Activated CD8-positive, alpha-beta memory T cell treated with anti-CD3 and anti-CD28 coated beads for 1 hour (primary cell): ENCODE measurements at regions not wholly inside any gene's neighbourhood (a gene's known extent, or its start where the extent isn't known, plus 50 kb on each side); places are given as distances from the start of the nearest gene placed in this dataset.

Experiments
- DNase-seq, 2 donors: peaks; one replicate each; pipeline ENCODE4 v3.0.0-alpha.2; 2020; ENCODE audit warnings: low read depth in 1 of 2; ENCODE audit errors: extremely low read depth in 1 of 2

DNA sequence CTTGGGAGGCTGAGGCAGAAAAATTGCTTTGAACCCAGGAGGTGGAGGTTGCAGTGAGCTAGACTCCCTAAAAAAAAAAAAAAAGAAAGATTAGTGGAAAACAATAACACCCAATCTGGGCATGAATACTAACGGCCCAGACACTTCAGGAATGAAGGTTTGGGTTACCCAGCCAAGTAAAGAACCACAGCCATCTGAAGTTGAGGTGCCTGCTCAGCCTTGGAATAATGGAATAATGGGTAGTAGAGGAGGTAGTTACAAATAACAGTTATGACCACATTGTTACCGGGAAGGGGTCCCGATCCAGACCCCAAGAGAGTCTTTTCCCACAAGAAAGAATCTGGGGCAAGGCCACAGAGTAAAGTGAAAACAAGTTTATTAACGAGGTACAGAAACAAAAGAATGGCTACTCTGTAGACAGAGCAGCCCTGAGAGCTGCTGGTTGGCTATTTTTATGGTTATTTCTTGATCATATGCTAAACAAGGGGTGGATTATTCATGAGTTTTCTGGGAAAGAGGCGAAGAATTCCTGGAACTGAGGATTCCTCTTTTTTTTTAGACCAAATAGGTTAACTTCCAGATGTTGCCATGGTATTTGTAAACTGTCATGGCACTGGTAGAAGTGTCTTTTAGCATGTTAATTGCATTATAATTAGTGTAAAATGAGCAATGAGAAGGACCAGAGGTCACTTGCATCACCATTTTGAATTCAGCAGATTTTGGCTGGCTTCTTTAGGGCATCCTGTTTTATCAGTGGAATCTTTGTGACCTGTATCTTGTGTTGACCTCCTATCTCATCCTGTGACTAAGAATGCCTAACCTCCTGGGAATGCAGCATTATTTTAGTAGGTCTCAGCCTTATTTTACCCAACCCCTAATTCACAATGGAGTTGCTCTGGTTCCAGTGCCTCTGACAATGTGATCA is 96.2 kb upstream of the HAAO start:
- DNase-seq = no peak

DNA sequence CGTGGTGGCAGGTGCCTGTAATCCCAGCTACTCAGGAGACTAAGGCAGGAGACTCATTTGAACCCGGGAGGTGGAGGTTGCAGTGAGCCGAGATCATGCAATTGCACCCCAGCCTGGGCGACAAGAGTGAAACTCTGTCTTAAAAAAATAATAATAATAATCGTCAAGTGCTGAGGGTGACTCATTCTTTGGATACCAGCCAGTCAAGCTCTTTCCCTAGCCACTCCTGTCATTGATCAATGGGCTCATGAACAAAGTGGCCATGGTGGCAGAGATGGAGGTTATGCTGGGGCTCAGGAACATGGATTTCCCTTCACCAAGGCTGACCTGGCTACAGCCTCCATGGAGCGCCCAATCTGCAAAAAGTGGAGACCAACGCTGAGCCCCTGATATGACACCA is 94.5 kb upstream of the HAAO start:
- DNase-seq = no peak

DNA sequence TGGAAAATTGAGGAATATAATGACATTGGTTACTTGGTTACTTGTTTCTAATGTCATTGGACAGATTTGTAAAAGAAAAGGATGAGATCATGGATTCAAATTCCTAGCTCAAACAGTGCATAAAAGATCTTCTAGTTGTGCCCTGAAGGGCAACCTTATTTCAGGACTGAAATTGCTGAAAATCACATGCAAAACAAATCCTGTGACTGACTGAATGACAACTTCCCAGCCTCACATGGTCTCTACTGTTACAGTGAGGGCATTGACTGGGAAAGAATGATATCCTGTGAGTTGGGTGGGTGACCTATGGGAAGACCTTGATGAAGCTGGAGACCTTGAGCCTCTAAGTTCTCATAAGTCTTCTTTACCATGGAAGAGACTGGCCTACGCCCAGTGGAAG is 90.4 kb upstream of the HAAO start:
- no peak for DNase-seq

DNA sequence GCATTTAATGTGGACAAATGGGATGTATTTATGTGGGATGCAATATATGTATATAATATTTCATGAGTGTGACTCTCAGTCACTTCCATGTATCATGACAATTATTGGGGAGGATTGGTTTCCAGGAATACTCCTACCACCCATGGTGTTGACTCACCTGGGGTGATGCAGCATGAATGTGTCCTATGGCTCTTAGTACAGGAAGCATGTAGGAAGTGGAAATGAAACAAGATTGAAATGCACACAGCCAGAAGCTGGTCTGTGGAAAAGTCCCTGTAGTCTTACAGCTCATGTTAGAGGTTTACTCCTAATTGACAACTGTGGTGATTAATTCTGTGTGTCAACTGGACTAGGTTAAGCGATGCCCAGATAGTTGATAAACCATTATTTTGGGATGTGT is 89.3 kb upstream of the HAAO start:
- DNase-seq = no peak

DNA sequence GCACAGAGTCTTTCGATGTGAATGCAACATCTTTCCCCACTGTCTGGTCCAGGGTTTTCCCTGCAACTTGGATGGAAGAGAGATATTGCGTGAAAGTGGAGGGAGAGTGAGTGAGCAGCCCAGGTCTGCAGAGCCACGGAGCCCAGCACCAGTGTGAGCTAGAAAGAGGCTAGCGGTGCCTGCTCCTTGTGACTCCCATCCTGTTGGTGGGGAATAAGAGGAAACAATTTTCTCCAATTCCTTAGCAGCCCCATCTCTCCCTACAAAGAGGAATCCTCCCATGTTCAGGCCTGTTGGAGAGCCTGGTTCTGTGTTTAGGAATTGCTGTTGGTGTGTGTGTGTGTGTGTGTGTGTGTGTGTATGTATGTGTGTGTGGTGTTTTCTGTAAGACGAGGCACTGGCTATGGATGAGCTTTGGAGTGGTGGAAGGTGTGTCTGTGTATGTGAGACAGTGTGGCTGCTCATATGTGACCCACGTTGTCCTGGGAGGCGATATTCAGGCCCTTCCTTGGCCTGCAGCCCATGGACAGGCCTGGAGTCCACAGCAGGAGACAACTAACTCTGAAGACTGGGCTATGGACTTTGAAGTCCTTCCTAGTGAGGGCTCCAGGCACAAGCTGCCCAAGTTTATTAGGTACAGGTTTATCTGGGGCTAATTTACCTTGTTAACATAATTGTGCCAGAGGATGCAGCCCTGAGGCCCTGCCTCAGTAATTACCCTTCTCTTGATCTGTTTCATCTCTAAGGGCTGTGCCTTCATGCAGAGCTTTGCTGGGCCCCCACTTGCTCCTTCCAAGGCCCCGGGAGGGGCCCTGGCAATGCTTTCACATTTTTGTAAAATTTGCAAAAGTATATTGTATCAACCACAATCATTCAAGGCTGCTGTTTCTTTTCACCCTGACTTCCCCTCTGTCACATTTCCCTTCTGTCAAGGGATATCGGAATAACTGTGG is 88.6 kb upstream of the HAAO start:
- DNase-seq = no peak

DNA sequence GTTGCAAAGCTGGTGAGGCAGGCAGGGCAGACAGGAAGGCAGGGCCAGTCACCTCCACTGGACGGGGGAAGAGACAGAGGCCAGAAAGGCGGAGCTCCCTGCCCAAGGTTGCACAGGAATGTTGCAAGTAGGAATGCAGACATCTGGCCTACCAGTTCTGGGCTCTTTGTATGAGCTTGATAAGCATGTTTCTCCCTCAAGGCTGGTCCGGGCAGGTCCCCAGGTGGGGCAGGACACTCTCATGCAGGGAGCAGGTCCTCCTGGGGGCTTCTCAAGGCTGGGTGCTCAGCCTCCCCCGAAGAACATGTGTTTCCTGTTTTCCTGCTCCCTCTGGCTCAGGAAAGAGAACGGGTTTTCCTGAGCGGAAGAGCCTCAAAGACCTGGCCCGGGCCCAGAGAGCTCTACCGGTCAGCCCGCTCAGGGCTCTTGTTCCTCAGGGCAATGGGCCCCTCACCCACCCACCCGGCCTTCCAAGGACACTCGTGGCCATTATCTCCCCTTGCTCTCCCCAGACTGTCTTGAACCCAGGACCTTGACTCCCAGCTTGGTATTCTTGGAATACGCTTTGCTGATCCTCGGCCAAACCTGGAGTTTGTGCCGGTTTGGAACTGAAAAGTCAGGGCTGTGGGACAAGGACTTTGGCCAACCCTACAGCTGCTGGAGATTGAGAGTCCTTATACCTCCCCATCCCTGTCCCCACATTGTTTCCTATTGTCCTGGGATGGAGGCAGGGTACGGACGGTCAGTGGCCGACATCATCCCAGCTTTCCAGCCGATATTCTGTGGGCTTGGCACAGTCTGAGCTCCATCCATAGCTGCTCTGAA is 87.7 kb upstream of the HAAO start:
- no peak for DNase-seq

DNA sequence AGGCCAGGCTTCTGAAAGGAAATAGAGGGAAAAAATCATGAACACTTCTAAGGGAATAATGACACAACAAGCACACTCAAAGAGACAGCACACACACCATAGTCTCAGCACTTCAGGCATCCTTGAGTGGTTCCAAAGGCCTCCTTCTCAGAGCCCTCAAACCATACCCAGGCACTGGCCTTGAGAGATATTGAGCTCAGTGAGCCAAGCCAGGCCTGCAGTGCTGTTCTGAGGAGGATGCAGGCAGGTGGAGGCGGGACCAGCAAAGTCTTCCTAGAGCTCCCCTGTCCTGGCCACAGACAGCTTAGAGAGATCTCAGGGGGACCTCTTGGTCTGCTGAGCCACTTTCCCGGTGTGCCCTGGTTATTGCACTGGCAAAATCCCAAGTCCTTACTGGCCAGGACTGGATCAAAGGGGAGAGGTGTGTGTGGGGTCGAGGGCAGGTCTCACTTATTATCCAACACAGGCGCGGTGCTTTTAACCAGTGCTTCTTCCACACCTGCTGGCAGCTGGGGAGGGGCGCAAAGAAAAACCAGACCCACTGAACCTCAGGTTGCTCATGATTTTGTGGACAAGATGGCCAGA is 86.8 kb upstream of the HAAO start:
- no peak for DNase-seq

DNA sequence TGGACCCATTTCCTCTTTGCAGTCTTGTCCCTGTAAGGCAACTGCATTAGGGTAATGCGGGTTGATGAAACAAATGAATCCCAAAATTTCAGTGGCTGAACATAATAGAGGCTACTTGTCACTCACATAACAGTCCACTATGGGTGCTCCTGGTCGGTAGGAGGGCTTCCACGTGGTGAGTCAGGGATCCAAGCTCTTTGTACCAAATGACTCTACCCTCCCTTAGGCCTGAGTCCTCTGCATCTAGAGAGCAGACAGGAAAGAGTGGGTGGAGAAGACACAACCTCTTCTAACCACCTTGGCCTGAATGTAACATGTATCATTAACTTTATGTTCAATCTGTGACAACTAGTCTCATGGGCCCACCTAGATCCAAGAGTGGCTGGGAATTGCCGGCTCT is 86.2 kb upstream of the HAAO start:
- DNase-seq = no peak

DNA sequence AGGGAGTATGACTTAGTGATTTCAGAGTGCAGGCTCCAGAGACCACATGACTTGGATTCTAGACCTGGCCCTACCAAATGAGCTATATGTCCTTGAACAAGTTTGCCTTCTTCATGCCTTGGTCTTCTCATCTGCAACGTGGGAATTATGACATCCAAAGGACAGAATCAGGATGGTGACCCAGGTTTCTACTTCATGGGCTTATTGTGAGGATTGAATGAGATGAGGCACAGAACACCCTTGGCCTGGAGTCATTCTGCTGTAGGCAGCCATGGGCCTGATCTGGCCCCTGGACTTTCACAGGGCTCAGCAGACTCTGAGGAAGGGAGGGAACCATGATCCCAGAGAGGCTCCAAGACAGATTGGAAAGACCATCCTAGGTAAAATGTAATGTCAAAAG is 85.6 kb upstream of the HAAO start:
- no peak for DNase-seq

DNA sequence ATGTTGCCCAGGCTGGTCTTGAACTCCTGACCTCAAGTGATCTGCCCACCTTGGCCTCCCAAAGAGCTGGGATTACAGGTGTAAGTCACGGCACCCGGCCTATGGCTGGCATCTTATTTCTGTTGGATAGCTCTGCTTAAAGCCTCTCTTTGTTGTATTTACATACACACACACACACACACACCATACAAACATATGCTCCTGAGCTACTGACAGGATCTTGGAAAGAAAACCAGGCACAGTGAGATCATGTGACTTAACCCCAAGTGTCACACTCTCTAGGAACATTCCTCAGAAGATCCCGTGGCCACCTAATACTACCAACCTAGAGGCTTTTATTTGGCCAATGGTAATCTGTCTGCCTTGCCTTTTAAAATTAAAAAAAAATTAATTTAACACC is 85.1 kb upstream of the HAAO start:
- DNase-seq = no peak

DNA sequence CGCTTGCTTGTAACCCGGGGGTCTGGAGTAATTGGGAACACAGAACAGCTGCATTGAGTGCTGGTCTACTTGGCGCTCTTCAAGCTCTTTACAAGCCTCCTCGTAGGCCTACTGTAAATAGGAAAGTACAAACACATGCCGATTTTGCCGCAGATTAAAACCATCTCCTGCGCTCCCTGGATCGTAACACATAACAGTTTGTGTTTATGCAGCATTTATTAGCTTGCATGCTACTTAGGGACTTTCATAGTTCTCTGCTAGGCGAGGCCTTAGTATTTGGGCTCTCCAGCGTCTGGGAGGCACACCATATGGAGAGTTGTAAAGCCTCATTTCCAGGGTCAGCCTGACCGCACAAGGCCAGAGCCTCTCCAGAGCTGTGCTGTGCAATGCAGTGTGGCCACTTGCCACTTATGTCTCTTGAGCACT is 84.0 kb upstream of the HAAO start:
- no peak for DNase-seq

DNA sequence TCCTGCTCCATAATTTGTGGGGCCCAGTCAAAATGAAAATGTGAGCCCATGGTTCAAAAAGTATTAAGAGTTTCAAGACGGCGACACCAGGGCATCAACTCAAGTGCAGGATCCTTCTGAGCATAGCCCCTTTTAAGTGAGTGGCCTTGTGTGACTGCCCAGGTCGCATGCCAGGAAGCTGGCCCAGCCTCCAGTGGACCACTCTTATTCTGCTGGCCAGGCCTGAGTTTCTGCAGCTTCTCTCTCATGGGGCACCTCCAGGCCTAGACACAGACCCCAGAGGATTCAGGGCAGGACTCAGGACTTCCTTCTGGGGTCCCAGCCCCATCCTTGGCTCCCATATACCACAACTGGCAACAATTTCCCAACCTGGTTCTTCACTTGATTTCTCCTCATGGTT is 83.5 kb upstream of the HAAO start:
- no peak for DNase-seq

DNA sequence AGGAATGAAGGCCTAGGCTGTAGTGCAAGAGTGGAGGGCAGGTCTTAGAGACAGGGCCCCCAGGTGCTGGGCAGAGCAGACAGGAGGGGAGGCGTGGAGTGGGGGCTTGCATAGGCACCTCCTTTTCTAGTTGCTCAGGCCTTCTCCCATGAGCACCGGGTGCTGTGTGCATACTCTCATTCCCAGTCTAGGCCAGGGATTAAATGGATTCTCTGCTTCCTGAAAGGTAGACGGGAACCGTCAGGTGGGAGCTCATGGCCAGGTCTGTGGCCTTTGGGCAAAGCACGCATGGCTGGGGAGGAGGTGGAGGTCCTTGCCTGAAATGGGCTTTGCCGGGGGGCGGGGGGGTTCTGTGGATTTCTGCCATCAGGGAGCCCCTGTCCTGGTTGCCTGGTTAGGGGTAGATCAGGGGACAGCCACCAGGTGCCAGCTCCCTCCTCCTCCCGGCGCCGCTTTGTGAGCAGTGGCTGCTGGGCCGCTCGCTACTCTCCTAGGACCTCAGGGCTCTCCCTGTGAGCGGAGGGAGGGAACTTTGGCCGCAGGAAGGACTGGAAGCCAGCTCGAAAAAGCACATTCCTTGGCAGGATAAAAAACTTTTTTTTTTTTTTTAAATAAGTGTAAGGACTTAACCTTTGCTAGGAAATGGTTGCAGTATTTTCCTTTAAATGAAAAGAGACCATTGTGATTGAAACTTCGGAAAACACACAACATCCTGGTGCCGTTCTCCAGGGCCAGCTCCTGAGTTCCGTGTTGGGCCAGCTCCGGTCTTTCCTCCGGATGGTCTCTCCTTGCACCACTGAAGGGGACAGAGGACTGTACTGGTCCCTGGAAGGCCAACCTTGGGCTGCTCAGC is 82.8 kb upstream of the HAAO start:
- DNase-seq = no peak

DNA sequence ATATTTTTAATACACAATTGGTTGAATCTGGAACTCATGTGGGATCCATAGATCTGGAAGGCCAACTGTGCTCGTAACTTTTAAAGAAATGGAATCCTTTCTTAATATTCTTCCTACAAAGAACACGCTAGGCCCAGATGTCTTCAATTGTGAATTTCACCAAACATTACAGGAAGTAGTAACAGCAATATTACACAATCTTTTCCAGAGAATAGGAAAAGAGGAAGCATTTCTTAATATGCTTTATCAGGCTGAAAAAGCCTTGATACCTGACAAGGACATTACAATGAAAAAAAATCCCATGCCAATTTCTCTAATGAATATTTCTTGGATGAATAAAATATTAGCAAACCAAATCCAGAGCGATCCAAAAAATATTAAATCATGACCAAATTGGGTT is 80.3 kb upstream of the HAAO start:
- no peak for DNase-seq

DNA sequence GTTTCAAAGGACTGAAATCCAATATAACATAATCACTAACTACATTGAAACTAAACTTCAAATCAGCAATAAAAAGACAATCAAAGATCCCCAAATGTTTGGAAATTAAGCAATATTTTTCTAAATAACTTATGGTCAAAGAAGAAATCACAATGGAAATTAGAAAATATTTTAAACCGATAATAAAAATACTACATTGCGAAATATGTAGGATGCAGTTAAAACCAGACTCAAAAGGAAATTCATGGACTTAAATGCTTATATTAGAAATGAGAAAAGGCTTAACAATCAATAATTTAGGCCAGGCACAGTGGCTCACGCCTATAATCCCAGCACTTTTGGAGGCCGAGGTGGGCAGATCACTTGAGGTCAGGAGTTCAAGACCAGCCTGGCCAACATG is 79.0 kb upstream of the HAAO start:
- no peak for DNase-seq

DNA sequence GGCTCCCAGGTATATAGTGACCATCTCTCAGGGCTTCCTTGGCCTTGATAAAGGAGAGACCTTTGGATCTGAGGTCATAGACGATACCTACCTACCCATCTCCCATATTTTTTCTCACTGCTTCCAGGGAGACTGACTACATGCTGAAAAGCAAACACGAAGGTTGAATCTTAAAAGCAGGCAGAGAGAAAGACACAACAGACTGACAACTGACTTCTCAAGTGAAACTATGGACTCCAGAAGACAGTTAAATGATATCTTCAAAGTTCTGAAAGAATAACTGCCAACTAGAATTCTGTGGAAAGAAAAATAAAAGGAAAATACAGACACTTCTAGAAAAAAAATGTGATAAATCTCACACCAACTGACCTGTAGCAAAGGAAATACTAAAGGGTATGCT is 76.5 kb upstream of the HAAO start:
- no peak for DNase-seq

DNA sequence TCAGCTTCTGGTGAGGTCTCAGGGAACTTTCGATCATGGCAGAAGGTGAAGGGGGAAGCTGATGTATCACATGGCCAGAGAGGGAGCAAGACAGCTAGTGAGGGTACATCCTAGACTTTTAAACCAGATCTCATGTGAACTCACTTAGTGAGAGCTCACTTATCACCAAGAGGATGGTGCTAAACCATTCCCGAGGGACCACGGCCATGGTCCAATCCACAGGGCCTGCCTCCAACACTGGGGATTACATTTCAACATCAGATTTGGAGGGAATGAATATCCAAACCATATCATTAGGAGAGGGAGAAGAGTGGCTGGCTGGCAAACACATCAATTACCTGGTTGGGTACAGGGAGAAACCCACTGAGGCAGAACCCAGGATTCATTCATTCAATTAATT is 75.7 kb upstream of the HAAO start:
- DNase-seq = no peak

DNA sequence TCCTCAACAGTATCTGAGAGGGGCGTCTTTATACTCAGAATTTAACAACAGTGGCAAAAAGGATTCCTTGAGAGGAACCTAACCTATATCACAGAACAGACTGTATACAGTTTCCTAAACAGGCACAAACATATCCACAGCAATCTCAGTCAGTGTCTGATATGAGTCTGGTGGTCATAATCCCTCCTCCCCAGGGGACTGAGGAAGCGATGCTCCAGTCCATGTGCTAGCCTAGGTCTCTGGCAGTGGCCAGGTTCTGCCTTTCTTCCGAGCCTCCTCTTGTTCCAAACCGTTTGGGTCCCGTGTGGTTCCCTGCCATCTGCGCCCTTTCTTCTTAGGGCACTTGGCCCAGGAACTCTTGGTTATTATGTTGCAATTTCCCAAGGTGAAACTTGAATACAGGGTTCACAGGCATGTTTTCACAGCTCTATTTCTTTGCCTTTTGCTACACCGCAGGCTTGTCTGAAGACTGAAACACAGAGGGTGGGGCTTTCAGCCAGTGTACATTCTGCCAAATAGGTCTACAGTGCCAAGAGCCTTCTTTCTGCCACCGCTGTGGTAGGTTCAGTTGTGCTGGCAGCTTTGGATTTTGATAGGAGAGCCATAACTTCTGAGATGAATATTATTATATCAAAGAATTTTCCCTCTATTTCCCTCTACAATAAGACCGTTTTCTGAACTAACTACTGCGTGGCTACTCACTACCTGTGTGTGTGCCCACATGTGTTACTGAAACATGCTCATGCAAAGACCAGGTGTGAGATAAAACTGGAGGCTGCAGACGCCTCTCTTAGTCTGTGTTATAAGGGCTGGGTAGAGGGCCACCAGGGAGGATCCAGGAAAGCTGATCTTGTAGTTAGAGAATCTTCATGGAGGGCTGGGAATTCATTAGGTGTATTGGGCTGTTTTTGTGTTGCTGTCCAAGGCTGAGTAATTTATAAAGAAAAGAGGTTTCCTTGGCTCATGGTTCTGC is 75.0 kb upstream of the HAAO start:
- no peak for DNase-seq
